Spleen (tissue), 11 donors: ENCODE measurements at regions not wholly inside any gene's neighbourhood (a gene's known extent, or its start where the extent isn't known, plus 50 kb on each side); places are given as distances from the start of the nearest gene placed in this dataset.

ENCODE experiments used
- DNase-seq: peaks from one replicate; pipeline ENCODE4 v3.0.0-alpha.2; 2020
- H3K27ac ChIP-seq, 8 donors: fragments of 200-600 bp; sonication (generic) in 7 of 8; 1 replicate in 4 of 8; 2 replicates in 4 of 8; pipeline versions ENCODE4 v1.5.0 to v1.8.0; 2016 to 2021; ENCODE audit warnings: inconsistent platforms in 4 of 8, mild to moderate bottlenecking in 4 of 8, moderate library complexity in 1 of 8
- H3K27me3 ChIP-seq, 7 donors: fragments of 200-600 bp; sonication (generic) in 6 of 7; replicated peaks in 1 of 7; 1 replicate in 4 of 7; 2 replicates in 3 of 7; pipeline versions ENCODE4 v1.5.0 to v1.8.0; 2016 to 2021; ENCODE audit warnings: inconsistent platforms in 3 of 7, mild to moderate bottlenecking in 1 of 7
- H3K36me3 ChIP-seq, 6 donors: fragments of 200-600 bp; sonication (generic) in 5 of 6; 1 replicate in 4 of 6; 2 replicates in 2 of 6; pipeline versions ENCODE4 v1.5.0 to v1.8.0; 2016 to 2021; ENCODE audit warnings: inconsistent platforms in 2 of 6
- H3K4me1 ChIP-seq, 6 donors: fragments of 200-600 bp; sonication (generic) in 5 of 6; 1 replicate in 3 of 6; 2 replicates in 3 of 6; pipeline versions ENCODE4 v1.5.0 to v1.8.0; 2016 to 2021; ENCODE audit warnings: inconsistent platforms in 3 of 6
- H3K4me3 ChIP-seq, 8 donors: fragments of 200-600 bp; sonication (generic) in 7 of 8; 1 replicate in 4 of 8; 2 replicates in 4 of 8; pipeline versions ENCODE4 v1.5.0 to v1.8.0; 2016 to 2021; ENCODE audit warnings: inconsistent platforms in 4 of 8, mild to moderate bottlenecking in 4 of 8, moderate library complexity in 2 of 8
- H3K9me3 ChIP-seq, 8 donors: fragments of 200-600 bp; sonication (generic) in 7 of 8; 1 replicate in 4 of 8; 2 replicates in 4 of 8; pipeline versions ENCODE4 v1.5.0 to v1.8.0; 2016 to 2021; ENCODE audit warnings: inconsistent platforms in 4 of 8
- POLR2A ChIP-seq, 3 donors: fragments of 450-650 bp; IDR thresholded peaks; one replicate each; pipeline ENCODE4 v1.5.1; 2017; ENCODE audit warnings: antibody characterized with exemption in 3 of 3, mild to moderate bottlenecking in 1 of 3
- POLR2AphosphoS5 ChIP-seq, 3 donors: sonication (generic); formaldehyde crosslinking; IDR thresholded peaks; one replicate each; pipeline ENCODE4 v1.5.1; 2017; ENCODE audit warnings: antibody characterized with exemption in 3 of 3
- WGBS, 5 donors: extraction: QIAGEN DNeasy Blood & Tissue Kit in 3 of 5; methylation state at CpG; one replicate each; pipeline versions ENCODE4 v1.1.5 to v1.1.7; 2013 to 2018; 5-methylcytosine and 5-hydroxymethylcytosine counted together
- intact Hi-C: fragments of 100-400 bp; cut with DNase I; formaldehyde crosslinking; loops from one replicate; pipeline ENCODE4 v1.15.0; 2023; ENCODE audit warnings: low total_unique reads
- TF ChIP-seq, protein P1 (sequence below), 11 experiments: fragments of 200-600 bp in 7 of 11; fragments of 450-650 bp in 4 of 11; sonication (generic) in 4 of 11; IDR thresholded peaks in 8 of 11; conservative IDR thresholded peaks in 3 of 11; 1 replicate in 7 of 11; 2 replicates in 4 of 11; pipeline versions ENCODE4 v1.4.0 to v1.8.0; 2016 to 2021; ENCODE audit warnings: antibody characterized with exemption in 11 of 11, inconsistent platforms in 4 of 11, mild to moderate bottlenecking in 1 of 11
- donor health status: healthy with polysubstance abuse.
- donor health status: DM: no; HTN: no; CAD: no; lungs with moderate emphysema.
- donor health status: DM: no; HTN: no; CAD: no.
- donor health status: Bipolar disorder and iron deficiency.
- donor health status: healthy.
- donor health status: DM: no; HTN: no; CAD: no.
- donor health status: DM: yes; HTN: yes; CAD: no.

- Histone ChIP-seq H3K36me3 (no peaks in the 10 kb centered on the region), H3K27me3 (peaks cover 0 to 7% (median 0%) of the 10 kb centered on the region in 7 donors), H3K9me3 (no peaks in the 10 kb centered on the region), H3K4me3 (no peak overlapping the region), H3K27ac (no peak overlapping the region), H3K4me1 (no peaks in the 10 kb centered on the region)
- DNase-seq, result no peak
- TF ChIP-seq POLR2A (IDR thresholded peaks at IDR 0.05) (no peak), POLR2AphosphoS5 (IDR thresholded peaks at IDR 0.05) (no peak)
- 78 to 93% (median 86%) methylated on average over 5 of the region's 5 CpGs for WGBS, 5 donors
- intact Hi-C loops, result no loop called here
These were observed 144.8 kb downstream of the GLUL start for GRCh38 chr1:182246783-182247182.

- H3K9me3 ChIP-seq, result no peaks in the 10 kb centered on the region
- no peak for DNase-seq
- no peak overlapping the region for H3K4me3 ChIP-seq
- intact Hi-C loops, result no loop called here
- H3K36me3 ChIP-seq, result no peaks in the 10 kb centered on the region
- H3K27me3 ChIP-seq, result peaks cover 0 to 7% (median 0%) of the 10 kb centered on the region in 7 donors
- TF ChIP-seq POLR2A (IDR thresholded peaks at IDR 0.05) (no peak), POLR2AphosphoS5 (IDR thresholded peaks at IDR 0.05) (no peak)
- TF ChIP-seq, protein P1, sequence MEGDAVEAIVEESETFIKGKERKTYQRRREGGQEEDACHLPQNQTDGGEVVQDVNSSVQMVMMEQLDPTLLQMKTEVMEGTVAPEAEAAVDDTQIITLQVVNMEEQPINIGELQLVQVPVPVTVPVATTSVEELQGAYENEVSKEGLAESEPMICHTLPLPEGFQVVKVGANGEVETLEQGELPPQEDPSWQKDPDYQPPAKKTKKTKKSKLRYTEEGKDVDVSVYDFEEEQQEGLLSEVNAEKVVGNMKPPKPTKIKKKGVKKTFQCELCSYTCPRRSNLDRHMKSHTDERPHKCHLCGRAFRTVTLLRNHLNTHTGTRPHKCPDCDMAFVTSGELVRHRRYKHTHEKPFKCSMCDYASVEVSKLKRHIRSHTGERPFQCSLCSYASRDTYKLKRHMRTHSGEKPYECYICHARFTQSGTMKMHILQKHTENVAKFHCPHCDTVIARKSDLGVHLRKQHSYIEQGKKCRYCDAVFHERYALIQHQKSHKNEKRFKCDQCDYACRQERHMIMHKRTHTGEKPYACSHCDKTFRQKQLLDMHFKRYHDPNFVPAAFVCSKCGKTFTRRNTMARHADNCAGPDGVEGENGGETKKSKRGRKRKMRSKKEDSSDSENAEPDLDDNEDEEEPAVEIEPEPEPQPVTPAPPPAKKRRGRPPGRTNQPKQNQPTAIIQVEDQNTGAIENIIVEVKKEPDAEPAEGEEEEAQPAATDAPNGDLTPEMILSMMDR (IDR thresholded peaks at IDR 0.05 in 8 of 11, conservative IDR thresholded peaks at IDR 0.05 in 3 of 11), result no peak
- no peaks in the 10 kb centered on the region for H3K4me1 ChIP-seq
- WGBS, 5 donors, result 95 to 97% (median 97%) methylated on average over 4 of the region's 4 CpGs
- no peak overlapping the region for H3K27ac ChIP-seq
These were observed 146.6 kb downstream of the GLUL start for GRCh38 chr1:182245040-182245439.

GRCh38 chr1:182244451-182244850 is 147.1 kb downstream of the GLUL start:
- Histone ChIP-seq H3K27ac (no peak overlapping the region), H3K36me3 (no peaks in the 10 kb centered on the region), H3K9me3 (no peaks in the 10 kb centered on the region), H3K4me3 (no peak overlapping the region), H3K4me1 (no peaks in the 10 kb centered on the region), H3K27me3 (peaks cover 0 to 7% (median 0%) of the 10 kb centered on the region in 7 donors)
- WGBS, 5 donors, result 82 to 96% (median 89%) methylated on average over 2 of the region's 2 CpGs
- intact Hi-C loops, result no loop called here
- DNase-seq, result no peak
- no peak for TF ChIP-seq POLR2AphosphoS5 (IDR thresholded peaks at IDR 0.05)
- TF ChIP-seq, protein P1 (IDR thresholded peaks at IDR 0.05 in 8 of 11, conservative IDR thresholded peaks at IDR 0.05 in 3 of 11), result no peak
- TF ChIP-seq POLR2A (IDR thresholded peaks at IDR 0.05), result no peak

DNA sequence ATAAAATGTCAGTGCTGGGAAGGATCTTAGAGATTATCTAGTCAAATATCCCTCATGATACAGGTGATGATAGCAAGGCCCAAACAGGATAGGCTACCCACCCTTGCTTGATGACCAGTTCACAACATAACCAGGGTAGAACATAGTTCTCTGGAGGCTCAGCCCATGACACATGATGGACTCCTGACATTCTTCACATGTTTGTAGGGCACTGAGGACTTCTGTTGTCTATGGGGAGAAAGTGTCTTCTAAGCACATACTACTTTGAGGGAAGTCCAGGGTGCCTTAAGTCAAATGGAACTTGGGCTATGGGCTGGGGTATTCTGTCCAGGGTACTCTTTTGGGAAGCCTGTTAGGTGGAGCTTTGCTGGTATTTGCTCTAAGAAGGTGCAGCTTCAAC is 148.9 kb downstream of the GLUL start:
- H3K4me3 ChIP-seq, result no peak overlapping the region
- no peaks in the 10 kb centered on the region for H3K9me3 ChIP-seq
- H3K27ac ChIP-seq, result no peak overlapping the region
- intact Hi-C loops, result no loop called here
- H3K4me1 ChIP-seq, result no peaks in the 10 kb centered on the region
- TF ChIP-seq, protein P1 (IDR thresholded peaks at IDR 0.05 in 8 of 11, conservative IDR thresholded peaks at IDR 0.05 in 3 of 11), result no peak
- TF ChIP-seq POLR2A (IDR thresholded peaks at IDR 0.05) (no peak), POLR2AphosphoS5 (IDR thresholded peaks at IDR 0.05) (no peak)
- DNase-seq, result no peak
- H3K27me3 ChIP-seq, result peaks cover 0 to 7% (median 0%) of the 10 kb centered on the region in 7 donors
- no peaks in the 10 kb centered on the region for H3K36me3 ChIP-seq

GRCh38 chr1:182240085-182240484 is 151.5 kb downstream of the GLUL start:
- H3K27ac ChIP-seq, result no peak overlapping the region
- 82 to 97% (median 87%) methylated on average over 2 of the region's 2 CpGs for WGBS, 5 donors
- intact Hi-C loops, result no loop called here
- peaks cover 0 to 12% (median 0%) of the 10 kb centered on the region in 6 donors for H3K4me1 ChIP-seq
- H3K9me3 ChIP-seq, result no peaks in the 10 kb centered on the region
- no peaks in the 10 kb centered on the region for H3K36me3 ChIP-seq
- TF ChIP-seq POLR2A (IDR thresholded peaks at IDR 0.05) (no peak), POLR2AphosphoS5 (IDR thresholded peaks at IDR 0.05) (no peak)
- TF ChIP-seq, protein P1 (IDR thresholded peaks at IDR 0.05 in 8 of 11, conservative IDR thresholded peaks at IDR 0.05 in 3 of 11), result no peak
- DNase-seq, result no peak
- peaks cover 0 to 7% (median 0%) of the 10 kb centered on the region in 7 donors for H3K27me3 ChIP-seq
- no peak overlapping the region for H3K4me3 ChIP-seq
